ENCODE measurements at regions not wholly inside any gene's neighbourhood (a gene's known extent, or its start where the extent isn't known, plus 50 kb on each side); places are given as distances from the start of the nearest gene placed in this dataset.

DNA sequence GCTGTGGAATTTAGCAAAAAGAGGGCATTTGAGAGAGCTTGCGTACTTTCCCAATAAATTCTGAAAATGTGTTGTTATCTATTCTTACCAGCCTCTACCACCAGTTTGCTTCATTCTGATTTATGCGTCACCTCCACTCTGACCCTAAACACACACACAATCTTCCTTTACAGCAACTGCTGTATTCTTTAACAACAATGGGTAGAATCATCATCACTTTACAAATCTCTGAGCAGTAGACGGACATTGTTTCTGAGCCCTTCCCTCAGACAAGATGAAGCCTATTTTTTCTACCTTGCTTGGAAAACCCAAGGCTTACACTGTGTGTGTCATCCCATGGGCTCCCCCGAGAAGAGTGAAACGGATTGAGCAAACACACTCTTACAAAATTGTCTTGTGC lies 83.1 kb upstream of the RASA1 start:
- H3K4me2 ChIP-seq (replicated peaks; ENCODE audit: extremely low read depth, low read length, poor library complexity, severe bottlenecking): no peak overlapping the region
- no peak overlapping the region for H3K4me3 ChIP-seq (replicated peaks in 1 of 3; ENCODE audit: low read depth in 2 of 3, low read length in 3 of 3)
- H3K79me2 ChIP-seq (ENCODE audit: insufficient read depth, low read length): no peaks in the 10 kb centered on the region
- no peaks in the 10 kb centered on the region for H3K4me1 ChIP-seq (ENCODE audit: control insufficient read depth in 1 of 2, insufficient read depth in 2 of 2, low read length in 2 of 2)
- no peak for DNase-seq
- H3K36me3 ChIP-seq (replicated peaks in 1 of 2; ENCODE audit: control insufficient read depth in 1 of 2, insufficient read depth in 2 of 2, low read length in 2 of 2): no peaks in the 10 kb centered on the region
- no peaks in the 10 kb centered on the region for H3K4me1 Mint-ChIP-seq
- 100% methylated on average over 2 of the region's 5 CpGs for WGBS (ENCODE audit: insufficient coverage)
- H3K9me3 ChIP-seq (replicated peaks in 1 of 2; ENCODE audit: control insufficient read depth in 1 of 2, insufficient read depth in 1 of 2, low read length in 2 of 2): peaks cover 0 to 4% of the 10 kb centered on the region in 2 donors
- no peak overlapping the region for H3K27ac ChIP-seq (ENCODE audit: low read depth in 1 of 2, low read length in 2 of 2)
- H3K27me3 ChIP-seq (ENCODE audit: control insufficient read depth in 2 of 2, insufficient read depth in 2 of 2, low read length in 2 of 2): no peaks in the 10 kb centered on the region
- peaks cover 0 to 2% (median 0%) of the 10 kb centered on the region in 7 donors for H3K9me3 Mint-ChIP-seq
- H3K9ac ChIP-seq (ENCODE audit: insufficient read depth, low read length, poor library complexity, severe bottlenecking): no peak overlapping the region
- H3K27me3 Mint-ChIP-seq (ENCODE audit: low read depth in 3 of 3): no peaks in the 10 kb centered on the region
- H3K27ac Mint-ChIP-seq: no peak overlapping the region
- H2AFZ ChIP-seq (ENCODE audit: insufficient read depth, low read depth, low read length, poor library complexity, severe bottlenecking): no peak overlapping the region
- H3K36me3 Mint-ChIP-seq: no peaks in the 10 kb centered on the region
- no peaks in the 10 kb centered on the region for H4K20me1 ChIP-seq (ENCODE audit: insufficient read depth, low read length)
- intact Hi-C loops (cut with micrococcal nuclease): no loop called here
- no peak overlapping the region for H3K4me3 Mint-ChIP-seq
- TF ChIP-seq, protein P1, sequence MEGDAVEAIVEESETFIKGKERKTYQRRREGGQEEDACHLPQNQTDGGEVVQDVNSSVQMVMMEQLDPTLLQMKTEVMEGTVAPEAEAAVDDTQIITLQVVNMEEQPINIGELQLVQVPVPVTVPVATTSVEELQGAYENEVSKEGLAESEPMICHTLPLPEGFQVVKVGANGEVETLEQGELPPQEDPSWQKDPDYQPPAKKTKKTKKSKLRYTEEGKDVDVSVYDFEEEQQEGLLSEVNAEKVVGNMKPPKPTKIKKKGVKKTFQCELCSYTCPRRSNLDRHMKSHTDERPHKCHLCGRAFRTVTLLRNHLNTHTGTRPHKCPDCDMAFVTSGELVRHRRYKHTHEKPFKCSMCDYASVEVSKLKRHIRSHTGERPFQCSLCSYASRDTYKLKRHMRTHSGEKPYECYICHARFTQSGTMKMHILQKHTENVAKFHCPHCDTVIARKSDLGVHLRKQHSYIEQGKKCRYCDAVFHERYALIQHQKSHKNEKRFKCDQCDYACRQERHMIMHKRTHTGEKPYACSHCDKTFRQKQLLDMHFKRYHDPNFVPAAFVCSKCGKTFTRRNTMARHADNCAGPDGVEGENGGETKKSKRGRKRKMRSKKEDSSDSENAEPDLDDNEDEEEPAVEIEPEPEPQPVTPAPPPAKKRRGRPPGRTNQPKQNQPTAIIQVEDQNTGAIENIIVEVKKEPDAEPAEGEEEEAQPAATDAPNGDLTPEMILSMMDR (IDR thresholded peaks at IDR 0.05): no peak

DNA sequence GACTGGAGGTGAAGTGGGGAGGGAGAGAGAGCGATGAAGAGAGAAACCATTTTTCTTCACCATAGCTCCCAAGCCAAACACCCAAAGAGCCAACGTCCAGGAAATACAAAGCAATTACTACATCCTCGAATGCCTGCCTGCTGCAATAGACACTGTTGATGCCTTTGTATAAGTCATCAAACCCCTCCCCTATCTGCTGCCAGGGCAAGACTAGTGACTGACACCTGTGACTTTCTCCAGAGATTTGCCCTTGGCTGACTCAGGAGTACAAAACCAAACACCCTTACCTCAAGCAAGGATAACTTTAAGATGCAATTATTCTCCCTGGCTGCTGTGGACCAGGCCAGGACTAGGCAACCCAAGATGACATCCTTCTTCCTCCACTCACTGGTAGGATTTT lies 81.8 kb upstream of the RASA1 start:
- TF ChIP-seq, protein P1 (IDR thresholded peaks at IDR 0.05): no peak
- H3K9me3 ChIP-seq (replicated peaks in 1 of 2; ENCODE audit: control insufficient read depth in 1 of 2, insufficient read depth in 1 of 2, low read length in 2 of 2): no peaks in the 10 kb centered on the region
- H3K27me3 Mint-ChIP-seq (ENCODE audit: low read depth in 3 of 3): no peaks in the 10 kb centered on the region
- no peaks in the 10 kb centered on the region for H3K9me3 Mint-ChIP-seq
- no peak overlapping the region for H3K4me3 ChIP-seq (replicated peaks in 1 of 3; ENCODE audit: low read depth in 2 of 3, low read length in 3 of 3)
- H3K4me2 ChIP-seq (replicated peaks; ENCODE audit: extremely low read depth, low read length, poor library complexity, severe bottlenecking): no peak overlapping the region
- H3K36me3 Mint-ChIP-seq: no peaks in the 10 kb centered on the region
- H3K4me1 Mint-ChIP-seq: no peaks in the 10 kb centered on the region
- H2AFZ ChIP-seq (ENCODE audit: insufficient read depth, low read depth, low read length, poor library complexity, severe bottlenecking): no peak overlapping the region
- no peak overlapping the region for H3K4me3 Mint-ChIP-seq
- no peaks in the 10 kb centered on the region for H3K36me3 ChIP-seq (replicated peaks in 1 of 2; ENCODE audit: control insufficient read depth in 1 of 2, insufficient read depth in 2 of 2, low read length in 2 of 2)
- no peak overlapping the region for H3K9ac ChIP-seq (ENCODE audit: insufficient read depth, low read length, poor library complexity, severe bottlenecking)
- intact Hi-C loops (cut with micrococcal nuclease): no loop called here
- H3K27ac Mint-ChIP-seq: peak overlapping the region in 1 of 7 donors; percentile 5
- H3K79me2 ChIP-seq (ENCODE audit: insufficient read depth, low read length): no peaks in the 10 kb centered on the region
- no peaks in the 10 kb centered on the region for H3K4me1 ChIP-seq (ENCODE audit: control insufficient read depth in 1 of 2, insufficient read depth in 2 of 2, low read length in 2 of 2)
- no peak overlapping the region for H3K27ac ChIP-seq (ENCODE audit: low read depth in 1 of 2, low read length in 2 of 2)
- WGBS (ENCODE audit: insufficient coverage): 58% methylated on average over 2 of the region's 3 CpGs
- H4K20me1 ChIP-seq (ENCODE audit: insufficient read depth, low read length): no peaks in the 10 kb centered on the region
- no peak for DNase-seq
- H3K27me3 ChIP-seq (ENCODE audit: control insufficient read depth in 2 of 2, insufficient read depth in 2 of 2, low read length in 2 of 2): no peaks in the 10 kb centered on the region

All from CD14-positive monocyte (primary cell).